H1 (cell line): ENCODE measurements at regions not wholly inside any gene's neighbourhood (a gene's known extent, or its start where the extent isn't known, plus 50 kb on each side); places are given as distances from the start of the nearest gene placed in this dataset.

ENCODE experiments used
- CTCF ChIA-PET: fragments of 300-600 bp; sonication (Branson Sonifier 250); formaldehyde crosslinking; loops from one replicate; lab custom pipeline; 2021; ENCODE audit not compliant: partially characterized antibody; lab: Charles Lee
- POLR2A ChIA-PET: fragments of 300-600 bp; sonication (Branson Sonifier 250); formaldehyde crosslinking; loops from one replicate; lab custom pipeline; 2021; ENCODE audit warnings: inconsistent platforms; ENCODE audit not compliant: partially characterized antibody; lab: Charles Lee
- DNase-seq, 2 experiments: peaks; one replicate each; pipeline versions ENCODE4 v3.0.0 to v3.0.0-alpha.2; 2010 to 2022; ENCODE audit warnings: low spot score in 2 of 2, low read depth in 1 of 2, mixed read lengths in 1 of 2
- FAIRE-seq: peaks from 2 replicates; lab custom pipeline; 2011; peaks lifted over from hg19 to GRCh38; lab: Jason Lieb, UNC
- H2AFZ ChIP-seq: 2 replicates; pipeline ENCODE4 v1.8.1; 2012; ENCODE audit warnings: low read length, inconsistent platforms
- H2AK5ac ChIP-seq: 2 replicates; pipeline ENCODE4 v1.6.1; 2013; ENCODE audit warnings: low read depth, low read length
- H2BK120ac ChIP-seq: replicated peaks from 2 replicates; pipeline ENCODE3; 2013; ENCODE audit warnings: low read depth, low read length, inconsistent platforms
- H2BK12ac ChIP-seq: 2 replicates; pipeline ENCODE4 v1.6.1; 2013; ENCODE audit warnings: low read depth, low read length
- H2BK15ac ChIP-seq: 2 replicates; pipeline ENCODE4 v1.6.1; 2013; ENCODE audit warnings: low read length
- H2BK20ac ChIP-seq: 2 replicates; pipeline ENCODE4 v1.6.1; 2013; ENCODE audit warnings: low read length
- H2BK5ac ChIP-seq: 2 replicates; pipeline ENCODE4 v1.6.1; 2013; ENCODE audit warnings: low read depth, low read length
- H3K14ac ChIP-seq: 2 replicates; pipeline ENCODE4 v1.6.1; 2013; ENCODE audit warnings: inconsistent platforms; ENCODE audit not compliant: insufficient read length
- H3K18ac ChIP-seq: 2 replicates; pipeline ENCODE4 v1.6.1; 2013; ENCODE audit warnings: low read length; ENCODE audit errors: extremely low read depth
- H3K23ac ChIP-seq: 2 replicates; pipeline ENCODE4 v1.6.1; 2013; ENCODE audit warnings: inconsistent platforms; ENCODE audit not compliant: insufficient read length
- H3K23me2 ChIP-seq: 2 replicates; pipeline ENCODE4 v1.6.1; 2013; ENCODE audit warnings: low read depth, low read length
- H3K27ac ChIP-seq: 2 replicates; pipeline ENCODE4 v1.6.1; 2011; ENCODE audit warnings: low read depth, low read length, inconsistent platforms
- H3K27me3 ChIP-seq, 4 experiments: replicated peaks in 1 of 4; 1 replicate in 1 of 4; 2 replicates in 3 of 4; pipeline versions ENCODE4 v1.6.1 to v1.8.1; 2011 to 2013; ENCODE audit warnings: low read length in 3 of 4, mild to moderate bottlenecking in 3 of 4, inconsistent platforms in 2 of 4, mixed read lengths in 2 of 4, moderate library complexity in 1 of 4; ENCODE audit not compliant: control insufficient read depth in 3 of 4, insufficient read depth in 3 of 4; ENCODE audit errors: extremely low read depth in 1 of 4
- H3K36me3 ChIP-seq, 4 experiments: 2 replicates each; pipeline versions ENCODE4 v1.6.1 to v1.8.1; 2011 to 2013; ENCODE audit warnings: mild to moderate bottlenecking in 4 of 4, low read length in 3 of 4, moderate library complexity in 2 of 4, control low read depth in 1 of 4, inconsistent platforms in 1 of 4; ENCODE audit not compliant: insufficient read depth in 4 of 4, control insufficient read depth in 2 of 4
- H3K4ac ChIP-seq: replicated peaks from 2 replicates; pipeline ENCODE3; 2013; ENCODE audit warnings: low read length, low read depth, mixed read lengths, inconsistent platforms; ENCODE audit not compliant: insufficient read length
- H3K4me1 ChIP-seq, 4 experiments: replicated peaks in 1 of 4; 1 replicate in 1 of 4; 2 replicates in 3 of 4; pipeline versions ENCODE4 v1.6.1 to v1.8.1; 2011 to 2013; ENCODE audit warnings: low read length in 3 of 4, inconsistent platforms in 2 of 4, mixed read lengths in 1 of 4; ENCODE audit not compliant: insufficient read depth in 4 of 4, control insufficient read depth in 3 of 4
- H3K4me2 ChIP-seq, 2 experiments: 2 replicates each; pipeline versions ENCODE4 v1.6.1 to v1.8.1; 2011 to 2013; ENCODE audit warnings: low read depth in 2 of 2, low read length in 2 of 2, control low read depth in 1 of 2, inconsistent platforms in 1 of 2, mild to moderate bottlenecking in 1 of 2; ENCODE audit not compliant: insufficient read depth in 1 of 2
- H3K4me3 ChIP-seq, 4 experiments: fragments of 200-600, 300-600 bp in 1 of 4; sonication (generic), shearing (Covaris generic), sonication (Bioruptor Twin) in 1 of 4; 2 replicates each; pipeline versions ENCODE4 v1.5.1 to v1.8.1; 2011 to 2016; ENCODE audit warnings: low read length in 4 of 4, low read depth in 3 of 4, control low read depth in 2 of 4, inconsistent platforms in 2 of 4, mild to moderate bottlenecking in 2 of 4, mixed read lengths in 1 of 4, moderate library complexity in 1 of 4; ENCODE audit not compliant: insufficient read depth in 2 of 4; ENCODE audit errors: extremely low read depth in 1 of 4
- H3K56ac ChIP-seq: replicated peaks from 2 replicates; pipeline ENCODE3; 2013; ENCODE audit warnings: low read depth, mild to moderate bottlenecking, mixed read lengths, low read length, inconsistent platforms; ENCODE audit not compliant: insufficient read length
- H3K79me1 ChIP-seq: 2 replicates; pipeline ENCODE4 v1.6.1; 2013; ENCODE audit warnings: low read depth, low read length, control low read depth
- H3K79me2 ChIP-seq, 2 experiments: 2 replicates each; pipeline versions ENCODE4 v1.6.1 to v1.8.1; 2012 to 2013; ENCODE audit warnings: low read length in 2 of 2, mild to moderate bottlenecking in 2 of 2, inconsistent platforms in 1 of 2; ENCODE audit not compliant: insufficient read depth in 2 of 2, control insufficient read depth in 1 of 2
- H3K9ac ChIP-seq, 4 experiments: replicated peaks in 1 of 4; 1 replicate in 1 of 4; 2 replicates in 3 of 4; pipeline versions ENCODE4 v1.6.1 to v1.8.1; 2011 to 2013; ENCODE audit warnings: low read depth in 3 of 4, low read length in 3 of 4, control low read depth in 2 of 4, mild to moderate bottlenecking in 2 of 4, moderate library complexity in 2 of 4, inconsistent platforms in 1 of 4; ENCODE audit errors: extremely low read depth in 1 of 4
- H3K9me3 ChIP-seq, 2 experiments: 2 replicates each; pipeline versions ENCODE4 v1.6.1 to v1.8.1; 2012 to 2013; ENCODE audit warnings: mild to moderate bottlenecking in 2 of 2, moderate library complexity in 2 of 2, control low read depth in 1 of 2, inconsistent platforms in 1 of 2, low read depth in 1 of 2, low read length in 1 of 2, mixed read lengths in 1 of 2; ENCODE audit not compliant: insufficient read depth in 2 of 2
- H4K20me1 ChIP-seq, 2 experiments: replicated peaks in 1 of 2; 2 replicates each; pipeline versions ENCODE3 to v1.8.1; 2011 to 2013; ENCODE audit warnings: inconsistent platforms in 2 of 2, low read length in 2 of 2, mild to moderate bottlenecking in 1 of 2; ENCODE audit not compliant: insufficient read depth in 2 of 2, control insufficient read depth in 1 of 2
- H4K5ac ChIP-seq: 2 replicates; pipeline ENCODE4 v1.6.1; 2013; ENCODE audit warnings: low read length, low read depth, mixed read lengths, inconsistent platforms; ENCODE audit not compliant: insufficient read length
- H4K8ac ChIP-seq: 2 replicates; pipeline ENCODE4 v1.8.0; 2013; ENCODE audit warnings: mild to moderate bottlenecking, moderate library complexity, low read length, inconsistent platforms; ENCODE audit not compliant: insufficient read depth; ENCODE audit errors: extremely low read depth
- H4K91ac ChIP-seq: replicated peaks from 2 replicates; pipeline ENCODE3; 2013; ENCODE audit warnings: low read length, mixed read lengths, inconsistent platforms; ENCODE audit not compliant: insufficient read length
- CHD2 ChIP-seq: IDR thresholded peaks from 2 replicates; pipeline ENCODE4 v1.6.1; 2012; ENCODE audit warnings: low read length, improper control_type of control experiment
- HDAC6 ChIP-seq: IDR thresholded peaks from one replicate; pipeline ENCODE4 v1.7.1; 2012; ENCODE audit warnings: low read depth, mild to moderate bottlenecking, inconsistent platforms, low read length, moderate library complexity
- PHF8 ChIP-seq: fragments of 200-600 bp; sonication (generic); conservative IDR thresholded peaks from 2 replicates; pipeline ENCODE4 v1.7.1; 2012; ENCODE audit warnings: low read depth, mild to moderate bottlenecking, inconsistent platforms, low read length, moderate library complexity
- POLR2A ChIP-seq, 2 experiments: IDR thresholded peaks; 1 replicate in 1 of 2; 2 replicates in 1 of 2; pipeline ENCODE4 v1.6.1; 2011; ENCODE audit warnings: low read depth in 2 of 2, low read length in 2 of 2, mild to moderate bottlenecking in 2 of 2; ENCODE audit errors: control extremely low read depth in 1 of 2
- WGBS, 2 experiments: shearing (Covaris generic) in 1 of 2; methylation state at CpG; one replicate each; pipeline versions ENCODE4 v1.1.6 to v1.1.7; 2013 to 2015; ENCODE audit warnings: low lambda C conversion rate in 2 of 2, mixed read lengths in 2 of 2, inconsistent platforms in 1 of 2, low coverage in 1 of 2, missing lambda C conversion rate in 1 of 2; ENCODE audit not compliant: insufficient replicate concordance in 2 of 2, insufficient coverage in 1 of 2, insufficient read length in 1 of 2; ENCODE audit errors: extremely low coverage in 1 of 2, missing lambda C conversion rate in 1 of 2; 5-methylcytosine and 5-hydroxymethylcytosine counted together

DNA sequence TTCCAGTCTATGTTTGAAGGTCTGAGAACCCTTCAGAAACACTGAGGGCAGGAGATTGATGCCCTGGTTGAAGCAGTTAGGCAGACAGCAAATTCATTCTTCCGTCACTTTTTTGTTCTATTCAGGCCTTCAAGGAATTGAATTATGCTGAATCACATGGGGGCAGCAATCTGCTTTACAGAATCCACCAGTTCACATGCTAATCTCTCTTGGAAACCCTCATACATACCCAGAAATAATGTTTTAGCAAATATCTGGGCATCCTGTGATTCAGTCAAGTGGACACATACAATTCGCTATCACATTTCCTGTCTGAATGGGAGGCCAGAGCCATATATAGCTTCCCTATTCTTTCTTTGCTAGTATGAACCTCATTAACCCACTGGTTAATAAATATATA, 301.4 kb upstream of the CNTNAP5 start:
- FAIRE-seq = no peak
- no peaks in the 10 kb centered on the region; a peak in 1 of 4 replicates for H3K9me3 ChIP-seq
- no peak for TF ChIP-seq HDAC6
- TF ChIP-seq CHD2 = no peak
- TF ChIP-seq PHF8 = no peak
- no peak for TF ChIP-seq POLR2A (IDR thresholded peaks at IDR 0.05; ENCODE audit: control extremely low read depth in 1 of 2, low read depth in 2 of 2, low read length in 2 of 2)

More for the DNA sequence above, 301.4 kb upstream of the CNTNAP5 start:
- no peak overlapping the region for H3K14ac ChIP-seq
- H3K23me2 ChIP-seq = no peaks in the 10 kb centered on the region
- H3K27ac ChIP-seq = no peak overlapping the region
- H3K36me3 ChIP-seq = no peaks in the 10 kb centered on the region
- H2BK15ac ChIP-seq = no peak overlapping the region
- H3K4me2 ChIP-seq = no peak overlapping the region
- no peaks in the 10 kb centered on the region for H3K4me1 ChIP-seq
- no peak overlapping the region for H4K8ac ChIP-seq
- WGBS, 2 experiments = 98% methylated on average over 2 of the region's 2 CpGs; no CpG with 5 or more reads in 1 of the 2 experiments
- no peak overlapping the region for H2BK20ac ChIP-seq
- H3K18ac ChIP-seq = no peak overlapping the region
- no peak overlapping the region for H2BK120ac ChIP-seq
- H2BK5ac ChIP-seq = no peak overlapping the region
- H2AK5ac ChIP-seq = no peak overlapping the region
- no peak overlapping the region for H3K4me3 ChIP-seq
- no peak overlapping the region for H3K56ac ChIP-seq
- H4K20me1 ChIP-seq = no peaks in the 10 kb centered on the region
- H3K23ac ChIP-seq = no peak overlapping the region
- H2AFZ ChIP-seq = no peak overlapping the region
- no peak for DNase-seq
- no peak overlapping the region for H4K91ac ChIP-seq
- H4K5ac ChIP-seq = no peak overlapping the region
- H3K9ac ChIP-seq = no peak overlapping the region
- no peak overlapping the region for H2BK12ac ChIP-seq
- POLR2A ChIA-PET = no interaction called here
- H3K79me2 ChIP-seq = no peaks in the 10 kb centered on the region
- no peaks in the 10 kb centered on the region for H3K27me3 ChIP-seq
- CTCF ChIA-PET = no interaction called here
- no peak overlapping the region for H3K4ac ChIP-seq
- H3K79me1 ChIP-seq = no peaks in the 10 kb centered on the region
